Rectal smooth muscle tissue (tissue), 1 donor: ENCODE measurements at regions not wholly inside any gene's neighbourhood (a gene's known extent, or its start where the extent isn't known, plus 50 kb on each side); places are given as distances from the start of the nearest gene placed in this dataset.

Experiments used
- H3K27ac ChIP-seq: one replicate; pipeline ENCODE4 v1.7.0; 2013; ENCODE audit warnings: low read depth, low read length, inconsistent platforms
- H3K27me3 ChIP-seq: one replicate; pipeline ENCODE4 v1.7.0; 2013; ENCODE audit warnings: low read length; ENCODE audit not compliant: control insufficient read depth, insufficient read depth
- H3K36me3 ChIP-seq: one replicate; pipeline ENCODE4 v1.7.0; 2013; ENCODE audit warnings: low read length; ENCODE audit not compliant: control insufficient read depth, insufficient read depth
- H3K4me1 ChIP-seq: one replicate; pipeline ENCODE4 v1.7.0; 2013; ENCODE audit warnings: low read length; ENCODE audit not compliant: control insufficient read depth, insufficient read depth
- H3K4me3 ChIP-seq: one replicate; pipeline ENCODE4 v1.7.0; 2013; ENCODE audit warnings: low read length
- H3K9ac ChIP-seq: one replicate; pipeline ENCODE4 v1.7.0; 2013; ENCODE audit warnings: low read length

- Histone ChIP-seq H3K9ac (no peak overlapping the region), H3K27ac (no peak overlapping the region), H3K36me3 (no peaks in the 10 kb centered on the region), H3K4me3 (no peak overlapping the region), H3K4me1 (no peaks in the 10 kb centered on the region), H3K27me3 (no peaks in the 10 kb centered on the region)
Measured at GRCh38 chr5:125160787-125161502, 414.5 kb upstream of the ZNF608 start.

GRCh38 chr5:125162714-125163113, 416.3 kb upstream of the ZNF608 start:
- no peaks in the 10 kb centered on the region for H3K36me3 ChIP-seq
- no peak overlapping the region for H3K27ac ChIP-seq
- no peaks in the 10 kb centered on the region for H3K27me3 ChIP-seq
- no peak overlapping the region for H3K4me3 ChIP-seq
- H3K9ac ChIP-seq: no peak overlapping the region
- no peaks in the 10 kb centered on the region for H3K4me1 ChIP-seq

GRCh38 chr5:125169396-125169795, 423.0 kb upstream of the ZNF608 start:
- H3K36me3 ChIP-seq: no peaks in the 10 kb centered on the region
- H3K27me3 ChIP-seq: no peaks in the 10 kb centered on the region
- H3K9ac ChIP-seq: no peak overlapping the region
- H3K4me1 ChIP-seq: no peaks in the 10 kb centered on the region
- H3K4me3 ChIP-seq: no peak overlapping the region
- H3K27ac ChIP-seq: no peak overlapping the region

GRCh38 chr5:125171641-125172040, 425.2 kb upstream of the ZNF608 start:
- H3K36me3 ChIP-seq: no peaks in the 10 kb centered on the region
- H3K4me3 ChIP-seq: no peak overlapping the region
- H3K4me1 ChIP-seq: no peaks in the 10 kb centered on the region
- no peak overlapping the region for H3K9ac ChIP-seq
- H3K27ac ChIP-seq: no peak overlapping the region
- H3K27me3 ChIP-seq: no peaks in the 10 kb centered on the region

GRCh38 chr5:125175348-125176004, 429.0 kb upstream of the ZNF608 start:
- H3K27ac ChIP-seq: no peak overlapping the region
- no peaks in the 10 kb centered on the region for H3K27me3 ChIP-seq
- H3K4me1 ChIP-seq: no peaks in the 10 kb centered on the region
- H3K9ac ChIP-seq: no peak overlapping the region
- H3K36me3 ChIP-seq: no peaks in the 10 kb centered on the region
- H3K4me3 ChIP-seq: no peak overlapping the region

GRCh38 chr5:125176005-125176390, 429.6 kb upstream of the ZNF608 start:
- H3K9ac ChIP-seq: no peak overlapping the region
- no peaks in the 10 kb centered on the region for H3K36me3 ChIP-seq
- H3K4me1 ChIP-seq: no peaks in the 10 kb centered on the region
- no peak overlapping the region for H3K4me3 ChIP-seq
- H3K27ac ChIP-seq: no peak overlapping the region
- no peaks in the 10 kb centered on the region for H3K27me3 ChIP-seq

- Histone ChIP-seq H3K36me3 (no peaks in the 10 kb centered on the region), H3K4me3 (no peak overlapping the region), H3K9ac (no peak overlapping the region), H3K4me1 (no peaks in the 10 kb centered on the region), H3K27me3 (no peaks in the 10 kb centered on the region), H3K27ac (no peak overlapping the region)
Measured at GRCh38 chr5:125177340-125177739, 430.9 kb upstream of the ZNF608 start.

- H3K27me3 ChIP-seq: no peaks in the 10 kb centered on the region
- H3K36me3 ChIP-seq: no peaks in the 10 kb centered on the region
- no peak overlapping the region for H3K4me3 ChIP-seq
- no peak overlapping the region for H3K27ac ChIP-seq
- H3K9ac ChIP-seq: no peak overlapping the region
- H3K4me1 ChIP-seq: no peaks in the 10 kb centered on the region
Measured at GRCh38 chr5:125179612-125180011, 433.2 kb upstream of the ZNF608 start.

- Histone ChIP-seq H3K27ac (no peak overlapping the region), H3K27me3 (no peaks in the 10 kb centered on the region), H3K36me3 (no peaks in the 10 kb centered on the region), H3K4me1 (no peaks in the 10 kb centered on the region), H3K9ac (no peak overlapping the region), H3K4me3 (no peak overlapping the region)
Measured at GRCh38 chr5:125180231-125180829, 433.9 kb upstream of the ZNF608 start.

GRCh38 chr5:125181159-125181558, 434.7 kb upstream of the ZNF608 start:
- no peak overlapping the region for H3K9ac ChIP-seq
- H3K36me3 ChIP-seq: no peaks in the 10 kb centered on the region
- no peak overlapping the region for H3K4me3 ChIP-seq
- H3K27ac ChIP-seq: no peak overlapping the region
- no peaks in the 10 kb centered on the region for H3K4me1 ChIP-seq
- no peaks in the 10 kb centered on the region for H3K27me3 ChIP-seq

- no peaks in the 10 kb centered on the region for H3K4me1 ChIP-seq
- H3K36me3 ChIP-seq: no peaks in the 10 kb centered on the region
- H3K9ac ChIP-seq: no peak overlapping the region
- no peak overlapping the region for H3K4me3 ChIP-seq
- H3K27ac ChIP-seq: no peak overlapping the region
- no peaks in the 10 kb centered on the region for H3K27me3 ChIP-seq
Measured at GRCh38 chr5:125181955-125182354, 435.5 kb upstream of the ZNF608 start.

GRCh38 chr5:125185740-125186139, 439.3 kb upstream of the ZNF608 start:
- Histone ChIP-seq H3K9ac (no peak overlapping the region), H3K27ac (no peak overlapping the region), H3K4me3 (no peak overlapping the region), H3K4me1 (no peaks in the 10 kb centered on the region), H3K36me3 (no peaks in the 10 kb centered on the region), H3K27me3 (no peaks in the 10 kb centered on the region)
